ENCODE measurements at regions not wholly inside any gene's neighbourhood (a gene's known extent, or its start where the extent isn't known, plus 50 kb on each side); places are given as distances from the start of the nearest gene placed in this dataset.
A peak's percentile ranks its signal among the peaks of the same experiment; 100 is the strongest.

DNA sequence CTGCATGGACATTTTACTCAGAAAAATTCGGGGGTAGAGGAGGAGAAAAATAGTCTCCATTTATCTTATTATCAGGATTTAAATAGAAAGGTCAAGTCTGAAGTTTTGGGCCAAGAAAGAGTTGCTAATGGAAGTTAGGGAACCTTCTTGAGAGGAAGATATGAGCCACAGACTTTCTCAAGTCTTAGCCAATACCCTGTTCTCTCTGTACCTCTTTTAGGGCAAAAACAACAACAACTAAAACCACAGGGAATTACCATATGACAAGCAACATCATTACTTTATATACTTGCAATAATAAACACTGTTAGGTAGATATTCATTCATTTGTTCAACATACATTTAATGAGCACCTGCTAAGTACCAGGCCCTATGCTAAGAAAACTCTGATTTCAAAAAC lies 282.2 kb upstream of the CDH5 start:
- H3K27me3 ChIP-seq (ENCODE audit: insufficient read depth, low read length): no peaks in the 10 kb centered on the region
- no peaks in the 10 kb centered on the region for H3K36me3 ChIP-seq (ENCODE audit: insufficient read depth, low read length)
- H3K27ac ChIP-seq (ENCODE audit: low read depth, low read length): no peak overlapping the region
- H3K4me1 ChIP-seq (ENCODE audit: control insufficient read depth, insufficient read depth, low read length, unreplicated experiment): peaks cover 15% of the 10 kb centered on the region
- H3K79me2 ChIP-seq (ENCODE audit: control insufficient read depth, insufficient read depth, low read length, unreplicated experiment): no peaks in the 10 kb centered on the region
- no peak overlapping the region for H3K4me3 ChIP-seq (ENCODE audit: low read depth, low read length)
- H2AFZ ChIP-seq (ENCODE audit: low read length, unreplicated experiment): no peak overlapping the region

- no peak overlapping the region for H3K27ac ChIP-seq (ENCODE audit: low read depth, low read length)
- no peaks in the 10 kb centered on the region for H3K27me3 ChIP-seq (ENCODE audit: insufficient read depth, low read length)
- H3K4me1 ChIP-seq (ENCODE audit: control insufficient read depth, insufficient read depth, low read length, unreplicated experiment): peaks cover 15% of the 10 kb centered on the region
- peak overlapping the region; percentile 50 for H2AFZ ChIP-seq (ENCODE audit: low read length, unreplicated experiment)
- no peak overlapping the region for H3K4me3 ChIP-seq (ENCODE audit: low read depth, low read length)
- no peaks in the 10 kb centered on the region for H3K36me3 ChIP-seq (ENCODE audit: insufficient read depth, low read length)
- H3K79me2 ChIP-seq (ENCODE audit: control insufficient read depth, insufficient read depth, low read length, unreplicated experiment): no peaks in the 10 kb centered on the region
Observed at GRCh38 chr16:66083171-66083570, 283.3 kb upstream of the CDH5 start.

- H3K4me3 ChIP-seq (ENCODE audit: low read depth, low read length): no peak overlapping the region
- no peaks in the 10 kb centered on the region for H3K79me2 ChIP-seq (ENCODE audit: control insufficient read depth, insufficient read depth, low read length, unreplicated experiment)
- H3K27me3 ChIP-seq (ENCODE audit: insufficient read depth, low read length): no peaks in the 10 kb centered on the region
- no peaks in the 10 kb centered on the region for H3K36me3 ChIP-seq (ENCODE audit: insufficient read depth, low read length)
- H3K27ac ChIP-seq (ENCODE audit: low read depth, low read length): no peak overlapping the region
- H2AFZ ChIP-seq (ENCODE audit: low read length, unreplicated experiment): no peak overlapping the region
- peaks cover 15% of the 10 kb centered on the region for H3K4me1 ChIP-seq (ENCODE audit: control insufficient read depth, insufficient read depth, low read length, unreplicated experiment)
Observed at GRCh38 chr16:66082424-66082823, 284.1 kb upstream of the CDH5 start.

DNA sequence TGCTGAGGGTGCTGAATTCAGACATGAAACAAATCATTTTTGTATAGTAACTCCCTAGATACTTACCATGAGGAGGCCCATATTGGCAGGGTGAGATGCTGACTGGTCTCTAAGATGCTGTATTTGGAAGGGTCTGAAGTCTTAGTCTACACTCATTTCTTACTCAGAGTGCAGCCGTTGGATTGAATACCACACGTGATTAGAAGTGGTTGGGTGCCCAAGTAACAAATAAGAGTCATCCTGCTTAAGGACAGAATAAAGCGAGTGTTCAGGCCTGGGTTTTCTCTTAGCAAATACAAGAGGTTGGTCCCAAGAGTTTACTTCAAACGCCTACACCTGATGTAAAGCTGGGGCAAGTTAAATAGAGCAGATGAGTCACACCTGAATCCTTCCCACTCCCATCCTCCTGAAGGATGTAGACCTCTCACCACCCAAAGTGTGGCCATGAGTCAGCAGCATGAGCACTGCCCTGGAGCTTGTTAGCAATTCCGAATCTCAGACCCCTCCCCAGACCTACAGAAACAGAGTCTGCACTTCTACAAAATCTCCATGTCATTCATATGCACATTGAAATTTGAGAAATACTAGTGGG lies 284.6 kb upstream of the CDH5 start:
- Histone ChIP-seq H3K36me3 (ENCODE audit: insufficient read depth, low read length) (no peaks in the 10 kb centered on the region), H3K27ac (ENCODE audit: low read depth, low read length) (no peak overlapping the region), H3K27me3 (ENCODE audit: insufficient read depth, low read length) (no peaks in the 10 kb centered on the region), H2AFZ (ENCODE audit: low read length, unreplicated experiment) (no peak overlapping the region), H3K4me1 (ENCODE audit: control insufficient read depth, insufficient read depth, low read length, unreplicated experiment) (peaks cover 15% of the 10 kb centered on the region), H3K79me2 (ENCODE audit: control insufficient read depth, insufficient read depth, low read length, unreplicated experiment) (no peaks in the 10 kb centered on the region), H3K4me3 (ENCODE audit: low read depth, low read length) (no peak overlapping the region)

GRCh38 chr16:66079671-66080334 lies 286.7 kb upstream of the CDH5 start:
- Histone ChIP-seq H3K79me2 (ENCODE audit: control insufficient read depth, insufficient read depth, low read length, unreplicated experiment) (no peaks in the 10 kb centered on the region), H3K4me3 (ENCODE audit: low read depth, low read length) (no peak overlapping the region), H3K36me3 (ENCODE audit: insufficient read depth, low read length) (no peaks in the 10 kb centered on the region), H2AFZ (ENCODE audit: low read length, unreplicated experiment) (no peak overlapping the region), H3K27me3 (ENCODE audit: insufficient read depth, low read length) (no peaks in the 10 kb centered on the region), H3K4me1 (ENCODE audit: control insufficient read depth, insufficient read depth, low read length, unreplicated experiment) (peaks cover 15% of the 10 kb centered on the region), H3K27ac (ENCODE audit: low read depth, low read length) (no peak overlapping the region)

- H3K27ac ChIP-seq (ENCODE audit: low read depth, low read length): no peak overlapping the region
- H3K79me2 ChIP-seq (ENCODE audit: control insufficient read depth, insufficient read depth, low read length, unreplicated experiment): no peaks in the 10 kb centered on the region
- H3K4me3 ChIP-seq (ENCODE audit: low read depth, low read length): no peak overlapping the region
- no peaks in the 10 kb centered on the region for H3K4me1 ChIP-seq (ENCODE audit: control insufficient read depth, insufficient read depth, low read length, unreplicated experiment)
- peaks cover 10% of the 10 kb centered on the region for H3K27me3 ChIP-seq (ENCODE audit: insufficient read depth, low read length)
- H3K36me3 ChIP-seq (ENCODE audit: insufficient read depth, low read length): no peaks in the 10 kb centered on the region
- no peak overlapping the region for H2AFZ ChIP-seq (ENCODE audit: low read length, unreplicated experiment)
Observed at GRCh38 chr16:66070140-66070917, 296.2 kb upstream of the CDH5 start.

GRCh38 chr16:66069587-66069986 lies 296.9 kb upstream of the CDH5 start:
- Histone ChIP-seq H3K27ac (ENCODE audit: low read depth, low read length) (no peak overlapping the region), H2AFZ (ENCODE audit: low read length, unreplicated experiment) (no peak overlapping the region), H3K27me3 (ENCODE audit: insufficient read depth, low read length) (peaks cover 18% of the 10 kb centered on the region), H3K4me3 (ENCODE audit: low read depth, low read length) (no peak overlapping the region), H3K79me2 (ENCODE audit: control insufficient read depth, insufficient read depth, low read length, unreplicated experiment) (no peaks in the 10 kb centered on the region), H3K36me3 (ENCODE audit: insufficient read depth, low read length) (no peaks in the 10 kb centered on the region), H3K4me1 (ENCODE audit: control insufficient read depth, insufficient read depth, low read length, unreplicated experiment) (no peaks in the 10 kb centered on the region)

GRCh38 chr16:66066404-66066803 lies 300.1 kb upstream of the CDH5 start:
- H3K36me3 ChIP-seq (ENCODE audit: insufficient read depth, low read length): no peaks in the 10 kb centered on the region
- H3K27ac ChIP-seq (ENCODE audit: low read depth, low read length): no peak overlapping the region
- H2AFZ ChIP-seq (ENCODE audit: low read length, unreplicated experiment): no peak overlapping the region
- H3K4me3 ChIP-seq (ENCODE audit: low read depth, low read length): no peak overlapping the region
- H3K4me1 ChIP-seq (ENCODE audit: control insufficient read depth, insufficient read depth, low read length, unreplicated experiment): no peaks in the 10 kb centered on the region
- H3K79me2 ChIP-seq (ENCODE audit: control insufficient read depth, insufficient read depth, low read length, unreplicated experiment): no peaks in the 10 kb centered on the region
- peaks cover 36% of the 10 kb centered on the region for H3K27me3 ChIP-seq (ENCODE audit: insufficient read depth, low read length)

GRCh38 chr16:66065925-66066324 lies 300.6 kb upstream of the CDH5 start:
- no peaks in the 10 kb centered on the region for H3K4me1 ChIP-seq (ENCODE audit: control insufficient read depth, insufficient read depth, low read length, unreplicated experiment)
- no peaks in the 10 kb centered on the region for H3K79me2 ChIP-seq (ENCODE audit: control insufficient read depth, insufficient read depth, low read length, unreplicated experiment)
- H3K27me3 ChIP-seq (ENCODE audit: insufficient read depth, low read length): peaks cover 36% of the 10 kb centered on the region
- no peak overlapping the region for H3K4me3 ChIP-seq (ENCODE audit: low read depth, low read length)
- no peak overlapping the region for H3K27ac ChIP-seq (ENCODE audit: low read depth, low read length)
- no peaks in the 10 kb centered on the region for H3K36me3 ChIP-seq (ENCODE audit: insufficient read depth, low read length)
- no peak overlapping the region for H2AFZ ChIP-seq (ENCODE audit: low read length, unreplicated experiment)

DNA sequence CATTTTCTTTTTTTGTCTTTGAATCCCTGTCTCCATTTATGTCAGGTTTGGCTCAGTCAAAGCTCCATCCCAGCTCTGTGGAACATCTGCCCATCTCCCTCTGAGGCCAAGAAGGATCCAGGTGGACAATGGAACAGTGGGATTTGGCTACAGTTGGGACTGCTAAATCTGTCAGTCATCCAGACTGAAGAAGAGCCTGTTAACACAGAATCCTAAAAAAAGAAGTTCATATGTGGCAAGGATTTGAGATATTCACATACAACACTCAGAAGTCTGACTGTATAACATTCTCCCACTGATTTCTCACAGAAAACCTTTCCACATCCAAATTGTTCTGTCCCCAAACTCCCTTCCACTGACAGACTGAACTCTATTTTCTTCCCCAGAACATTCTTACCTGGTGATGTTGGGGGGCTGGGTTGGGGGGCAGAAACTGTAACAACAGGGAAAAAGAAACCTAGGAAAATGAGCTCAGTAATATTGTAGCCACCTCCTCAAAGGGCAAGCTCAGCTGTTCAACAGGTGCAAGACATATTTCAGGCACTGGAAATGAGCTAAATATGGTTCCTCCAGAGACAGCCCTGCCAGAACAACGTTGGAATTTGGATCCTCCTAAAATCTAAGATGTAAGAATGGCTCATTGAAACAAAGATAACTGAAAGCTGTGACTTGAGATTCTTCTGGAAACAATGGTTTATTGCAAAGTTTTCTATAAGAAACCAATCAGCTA lies 301.5 kb upstream of the CDH5 start:
- H3K27ac ChIP-seq (ENCODE audit: low read depth, low read length): no peak overlapping the region
- H3K27me3 ChIP-seq (ENCODE audit: insufficient read depth, low read length): peaks cover 37% of the 10 kb centered on the region
- no peaks in the 10 kb centered on the region for H3K36me3 ChIP-seq (ENCODE audit: insufficient read depth, low read length)
- no peaks in the 10 kb centered on the region for H3K79me2 ChIP-seq (ENCODE audit: control insufficient read depth, insufficient read depth, low read length, unreplicated experiment)
- no peaks in the 10 kb centered on the region for H3K4me1 ChIP-seq (ENCODE audit: control insufficient read depth, insufficient read depth, low read length, unreplicated experiment)
- no peak overlapping the region for H3K4me3 ChIP-seq (ENCODE audit: low read depth, low read length)
- no peak overlapping the region for H2AFZ ChIP-seq (ENCODE audit: low read length, unreplicated experiment)
